ENCODE measurements at regions not wholly inside any gene's neighbourhood (a gene's known extent, or its start where the extent isn't known, plus 50 kb on each side); places are given as distances from the start of the nearest gene placed in this dataset.

GRCh38 chr4:38568768-38569167 lies 95.2 kb upstream of the KLF3 start:
- Mint-ChIP-seq H3K27me3 (no peaks in the 10 kb centered on the region), H3K36me3 (ENCODE audit: low read depth) (no peaks in the 10 kb centered on the region), H3K9me3 (no peaks in the 10 kb centered on the region), H3K27ac (no peak overlapping the region), H3K4me3 (no peak overlapping the region), H3K4me1 (ENCODE audit: low read depth) (no peaks in the 10 kb centered on the region)
- no peak for ATAC-seq (ENCODE audit: poor library complexity)
- ChIA-PET POLR2A (no interaction called here), CTCF (no interaction called here)
- Histone ChIP-seq H3K27me3 (ENCODE audit: control insufficient read depth in 1 of 2, insufficient read depth in 2 of 2, low read length in 2 of 2) (no peaks in the 10 kb centered on the region), H3K4me1 (ENCODE audit: insufficient read depth, low read length) (no peaks in the 10 kb centered on the region), H3K4me3 (ENCODE audit: low read length) (no peak overlapping the region), H3K36me3 (ENCODE audit: insufficient read depth, low read length) (no peaks in the 10 kb centered on the region), H3K27ac (ENCODE audit: low read depth in 1 of 2, low read length in 2 of 2) (no peak overlapping the region), H3K9me3 (ENCODE audit: control insufficient read depth in 1 of 2, insufficient read depth in 1 of 2, low read length in 2 of 2) (no peaks in the 10 kb centered on the region)
- intact Hi-C loops (cut with DNase I, micrococcal nuclease): no loop called here
- DNase-seq: no peak
- TF ChIP-seq CTCF (IDR thresholded peaks at IDR 0.05): no peak

GRCh38 chr4:38570647-38571276 lies 93.2 kb upstream of the KLF3 start:
- H3K27ac ChIP-seq (ENCODE audit: low read depth in 1 of 2, low read length in 2 of 2): no peak overlapping the region
- DNase-seq (no peak), ATAC-seq (ENCODE audit: poor library complexity) (no peak)
- no peaks in the 10 kb centered on the region for H3K4me1 Mint-ChIP-seq (ENCODE audit: low read depth)
- H3K9me3 ChIP-seq (ENCODE audit: control insufficient read depth in 1 of 2, insufficient read depth in 1 of 2, low read length in 2 of 2): no peaks in the 10 kb centered on the region
- H3K36me3 ChIP-seq (ENCODE audit: insufficient read depth, low read length): no peaks in the 10 kb centered on the region
- intact Hi-C loops (cut with DNase I, micrococcal nuclease): no loop called here
- no peaks in the 10 kb centered on the region for H3K27me3 ChIP-seq (ENCODE audit: control insufficient read depth in 1 of 2, insufficient read depth in 2 of 2, low read length in 2 of 2)
- no peak overlapping the region for H3K4me3 Mint-ChIP-seq
- no peaks in the 10 kb centered on the region for H3K36me3 Mint-ChIP-seq (ENCODE audit: low read depth)
- ChIA-PET POLR2A (interaction anchor here (1.0 kb wide), 1 partner anchor 8 kb away, joined by 3 read pairs; no protein-coding TSS in a partner anchor), CTCF (no interaction called here)
- H3K4me1 ChIP-seq (ENCODE audit: insufficient read depth, low read length): no peaks in the 10 kb centered on the region
- no peak overlapping the region for H3K27ac Mint-ChIP-seq
- no peak for TF ChIP-seq CTCF (IDR thresholded peaks at IDR 0.05)
- no peak overlapping the region for H3K4me3 ChIP-seq (ENCODE audit: low read length)
- no peaks in the 10 kb centered on the region for H3K27me3 Mint-ChIP-seq
- no peaks in the 10 kb centered on the region for H3K9me3 Mint-ChIP-seq

- H3K36me3 ChIP-seq (ENCODE audit: insufficient read depth, low read length): no peaks in the 10 kb centered on the region
- H3K4me1 ChIP-seq (ENCODE audit: insufficient read depth, low read length): no peaks in the 10 kb centered on the region
- Mint-ChIP-seq H3K9me3 (no peaks in the 10 kb centered on the region), H3K4me3 (no peak overlapping the region), H3K36me3 (ENCODE audit: low read depth) (no peaks in the 10 kb centered on the region), H3K4me1 (ENCODE audit: low read depth) (no peaks in the 10 kb centered on the region), H3K27me3 (no peaks in the 10 kb centered on the region), H3K27ac (no peak overlapping the region)
- no peak for TF ChIP-seq CTCF (IDR thresholded peaks at IDR 0.05)
- no peaks in the 10 kb centered on the region for H3K27me3 ChIP-seq (ENCODE audit: control insufficient read depth in 1 of 2, insufficient read depth in 2 of 2, low read length in 2 of 2)
- intact Hi-C loops (cut with DNase I, micrococcal nuclease): no loop called here
- ChIA-PET POLR2A (no interaction called here), CTCF (no interaction called here)
- H3K27ac ChIP-seq (ENCODE audit: low read depth in 1 of 2, low read length in 2 of 2): no peak overlapping the region
- ATAC-seq (ENCODE audit: poor library complexity) (no peak), DNase-seq (no peak)
- H3K9me3 ChIP-seq (ENCODE audit: control insufficient read depth in 1 of 2, insufficient read depth in 1 of 2, low read length in 2 of 2): no peaks in the 10 kb centered on the region
- no peak overlapping the region for H3K4me3 ChIP-seq (ENCODE audit: low read length)
Measured at GRCh38 chr4:38572793-38573192, 91.2 kb upstream of the KLF3 start.
